GM23338 (cell line): ENCODE measurements at regions not wholly inside any gene's neighbourhood (a gene's known extent, or its start where the extent isn't known, plus 50 kb on each side); places are given as distances from the start of the nearest gene placed in this dataset.

ENCODE experiments used
- ATAC-seq: fragments of 200-7000 bp; cut with Tn5 transposase; 3 replicates; pipeline ENCODE4 v1.9.1; 2020
- DNase-seq: peaks from one replicate; pipeline ENCODE4 v3.0.0-alpha.2; 2015; ENCODE audit warnings: low spot score
- H2AFZ ChIP-seq: fragments of 200-600 bp; sonication (generic); 2 replicates; pipeline ENCODE4 v1.8.0; 2016; ENCODE audit warnings: antibody characterized with exemption, mild to moderate bottlenecking, moderate library complexity
- H3F3A ChIP-seq: fragments of 200-600 bp; sonication (generic); replicated peaks from 2 replicates; pipeline ENCODE4 v1.8.0; 2017; ENCODE audit warnings: antibody characterized with exemption, mixed run types, low read depth
- H3K27ac ChIP-seq: fragments of 200-600 bp; sonication (generic); 2 replicates; pipeline ENCODE4 v1.6.1; 2016; ENCODE audit warnings: low read depth
- H3K27me3 ChIP-seq: fragments of 200-600 bp; sonication (generic); 2 replicates; pipeline ENCODE4 v1.8.0; 2016; ENCODE audit warnings: mild to moderate bottlenecking, mixed run types, moderate library complexity; ENCODE audit not compliant: insufficient read depth
- H3K36me3 ChIP-seq: fragments of 200-600 bp; sonication (generic); 2 replicates; pipeline ENCODE4 v1.8.0; 2016; ENCODE audit warnings: mild to moderate bottlenecking; ENCODE audit not compliant: insufficient read depth
- H3K4me1 ChIP-seq: fragments of 200-600 bp; sonication (generic); 2 replicates; pipeline ENCODE4 v1.8.0; 2016; ENCODE audit warnings: mild to moderate bottlenecking, moderate library complexity; ENCODE audit not compliant: insufficient read depth
- H3K4me2 ChIP-seq: fragments of 200-600 bp; sonication (generic); 2 replicates; pipeline ENCODE4 v1.7.1; 2017; ENCODE audit warnings: mixed run types
- H3K4me3 ChIP-seq: fragments of 200-600 bp; sonication (generic); 2 replicates; pipeline ENCODE4 v1.6.1; 2016; ENCODE audit warnings: mixed run types
- H3K79me2 ChIP-seq: fragments of 200-600 bp; sonication (generic); replicated peaks from 2 replicates; pipeline ENCODE4 v1.8.0; 2017; ENCODE audit warnings: mild to moderate bottlenecking; ENCODE audit not compliant: insufficient read depth
- H3K9me2 ChIP-seq: fragments of 200-600 bp; sonication (generic); 2 replicates; pipeline ENCODE4 v1.8.0; 2017; ENCODE audit not compliant: insufficient read depth
- H4K20me1 ChIP-seq: fragments of 200-600 bp; sonication (generic); replicated peaks from 2 replicates; pipeline ENCODE4 v1.8.0; 2017; ENCODE audit warnings: mild to moderate bottlenecking; ENCODE audit not compliant: insufficient read depth
- H3K27ac Mint-ChIP-seq: 2 replicates; pipeline ENCODE4 v1.8.0; 2020; ENCODE audit warnings: inconsistent platforms, mild to moderate bottlenecking, moderate library complexity, mixed read lengths
- H3K27me3 Mint-ChIP-seq: 3 replicates; pipeline ENCODE4 v1.8.0; 2022; ENCODE audit warnings: low read depth, mild to moderate bottlenecking, moderate library complexity, mixed read lengths, inconsistent platforms; ENCODE audit not compliant: insufficient read depth, poor library complexity
- H3K36me3 Mint-ChIP-seq: 3 replicates; pipeline ENCODE4 v1.8.0; 2021; ENCODE audit warnings: low read depth, mild to moderate bottlenecking, inconsistent platforms, moderate library complexity, mixed read lengths
- H3K4me1 Mint-ChIP-seq: 3 replicates; pipeline ENCODE4 v1.8.0; 2020; ENCODE audit warnings: mild to moderate bottlenecking, inconsistent platforms, mixed read lengths
- H3K4me3 Mint-ChIP-seq: 3 replicates; pipeline ENCODE4 v1.8.0; 2021; ENCODE audit warnings: moderate library complexity, mild to moderate bottlenecking, inconsistent platforms, mixed read lengths
- H3K9me3 Mint-ChIP-seq: 3 replicates; pipeline ENCODE4 v1.8.0; 2020; ENCODE audit warnings: moderate library complexity, mild to moderate bottlenecking, inconsistent platforms, mixed read lengths
- CREB1 ChIP-seq: fragments of 250-450 bp; sonication (Bioruptor Pico); IDR thresholded peaks from 2 replicates; pipeline ENCODE4 v1.5.0; 2020; ENCODE audit warnings: low read depth, mild to moderate bottlenecking, moderate library complexity
- CTCF ChIP-seq, 2 experiments: fragments of 200-600 bp in 1 of 2; sonication (generic) in 1 of 2; conservative IDR thresholded peaks; 2 replicates each; pipeline versions ENCODE4 v1.5.1 to v1.6.1; 2016 to 2017; ENCODE audit warnings: antibody characterized with exemption in 2 of 2, low read depth in 2 of 2, mild to moderate bottlenecking in 2 of 2, moderate library complexity in 1 of 2
- EZH2 ChIP-seq: fragments of 200-600 bp; sonication (generic); IDR thresholded peaks from one replicate; pipeline ENCODE4 v1.8.0; 2017; ENCODE audit warnings: antibody characterized with exemption, mild to moderate bottlenecking, low read depth; ENCODE audit not compliant: unreplicated experiment
- EZH2phosphoT487 ChIP-seq: fragments of 200-600 bp; sonication (generic); IDR thresholded peaks from one replicate; pipeline ENCODE4 v1.8.1; 2018; ENCODE audit warnings: antibody characterized with exemption; ENCODE audit not compliant: unreplicated experiment
- JUNB ChIP-seq: IDR thresholded peaks from one replicate; pipeline ENCODE4 v1.6.1; 2016; ENCODE audit warnings: antibody characterized with exemption; ENCODE audit not compliant: unreplicated experiment
- NANOG ChIP-seq: IDR thresholded peaks from 2 replicates; pipeline ENCODE4 v1.6.1; 2016; ENCODE audit warnings: antibody characterized with exemption, borderline replicate concordance
- POLR2AphosphoS5 ChIP-seq: IDR thresholded peaks from 2 replicates; pipeline ENCODE4 v1.6.1; 2016; ENCODE audit warnings: antibody characterized with exemption, low read depth
- REST ChIP-seq: IDR thresholded peaks from one replicate; pipeline ENCODE4 v1.6.1; 2018; ENCODE audit warnings: antibody characterized with exemption; ENCODE audit not compliant: unreplicated experiment
- STAT1 ChIP-seq: IDR thresholded peaks from one replicate; pipeline ENCODE4 v1.6.1; 2016; ENCODE audit warnings: antibody characterized with exemption; ENCODE audit not compliant: unreplicated experiment
- ZNF114 ChIP-seq: fragments of 250-450 bp; sonication (Bioruptor Pico); IDR thresholded peaks from 2 replicates; pipeline ENCODE4 v1.5.0; 2020; ENCODE audit warnings: mild to moderate bottlenecking, moderate library complexity
- ZNF331 ChIP-seq: fragments of 250-450 bp; sonication (Bioruptor Pico); IDR thresholded peaks from 2 replicates; pipeline ENCODE4 v1.5.0; 2020; ENCODE audit warnings: low read depth, mild to moderate bottlenecking, moderate library complexity
- ZNF462 ChIP-seq: fragments of 250-450 bp; sonication (Bioruptor Pico); IDR thresholded peaks from 2 replicates; pipeline ENCODE4 v1.5.0; 2020; ENCODE audit warnings: mild to moderate bottlenecking, moderate library complexity
- TF ChIP-seq, protein P1 (sequence below): IDR thresholded peaks from 2 replicates; pipeline ENCODE4 v1.6.1; 2016; ENCODE audit warnings: antibody characterized with exemption

- H3K36me3 Mint-ChIP-seq: no peaks in the 10 kb centered on the region
- H3K4me1 Mint-ChIP-seq: peaks cover 10% of the 10 kb centered on the region
- H3K27ac Mint-ChIP-seq: no peak overlapping the region
- DNase-seq (no peak), ATAC-seq (no peak)
- H3K79me2 ChIP-seq: no peaks in the 10 kb centered on the region
- no peaks in the 10 kb centered on the region; the same call in 1 of the 2 replicates for H3K4me1 ChIP-seq
- no peaks in the 10 kb centered on the region for H3K9me2 ChIP-seq
- H3K4me3 ChIP-seq: no peak overlapping the region
- H3K36me3 ChIP-seq: no peaks in the 10 kb centered on the region
- no peak overlapping the region for H3K4me2 ChIP-seq
- H3K4me3 Mint-ChIP-seq: no peak overlapping the region
- no peaks in the 10 kb centered on the region for H3K9me3 Mint-ChIP-seq
- no peaks in the 10 kb centered on the region for H4K20me1 ChIP-seq
- H3K27me3 ChIP-seq: no peaks in the 10 kb centered on the region
- peak overlapping the region; percentile 28; the same call in 1 of the 2 replicates for H2AFZ ChIP-seq
- H3F3A ChIP-seq: no peaks in the 10 kb centered on the region
- H3K27ac ChIP-seq: no peak overlapping the region
- TF ChIP-seq ZNF462 (CRISPR knock-in tag) (no peak), REST (no peak), CREB1 (CRISPR knock-in tag) (no peak), ZNF114 (no peak), ZNF331 (CRISPR knock-in tag) (no peak), EZH2 (no peak), EZH2phosphoT487 (no peak), NANOG (no peak), CTCF (conservative IDR thresholded peaks at IDR 0.05; ENCODE audit: low read depth in 2 of 2) (no peak), POLR2AphosphoS5 (no peak), JUNB (no peak), STAT1 (no peak)
- TF ChIP-seq, protein P1, sequence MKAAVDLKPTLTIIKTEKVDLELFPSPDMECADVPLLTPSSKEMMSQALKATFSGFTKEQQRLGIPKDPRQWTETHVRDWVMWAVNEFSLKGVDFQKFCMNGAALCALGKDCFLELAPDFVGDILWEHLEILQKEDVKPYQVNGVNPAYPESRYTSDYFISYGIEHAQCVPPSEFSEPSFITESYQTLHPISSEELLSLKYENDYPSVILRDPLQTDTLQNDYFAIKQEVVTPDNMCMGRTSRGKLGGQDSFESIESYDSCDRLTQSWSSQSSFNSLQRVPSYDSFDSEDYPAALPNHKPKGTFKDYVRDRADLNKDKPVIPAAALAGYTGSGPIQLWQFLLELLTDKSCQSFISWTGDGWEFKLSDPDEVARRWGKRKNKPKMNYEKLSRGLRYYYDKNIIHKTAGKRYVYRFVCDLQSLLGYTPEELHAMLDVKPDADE: no peak
- H3K27me3 Mint-ChIP-seq: no peaks in the 10 kb centered on the region
Measured at GRCh38 chr21:38039841-38040240, 123.6 kb upstream of the KCNJ6 start.
